Mesendoderm (in vitro differentiated cells): ENCODE measurements at regions not wholly inside any gene's neighbourhood (a gene's known extent, or its start where the extent isn't known, plus 50 kb on each side); places are given as distances from the start of the nearest gene placed in this dataset.

Source experiments
- DNase-seq: peaks from one replicate; pipeline ENCODE4 v3.0.0; 2013
- H2AK5ac ChIP-seq: 2 replicates; pipeline ENCODE4 v1.6.1; 2013; ENCODE audit warnings: low read length, inconsistent platforms
- H2BK120ac ChIP-seq: 2 replicates; pipeline ENCODE4 v1.6.1; 2013; ENCODE audit warnings: low read depth, mild to moderate bottlenecking, low read length, moderate library complexity, mixed read lengths
- H2BK15ac ChIP-seq: replicated peaks from 2 replicates; pipeline ENCODE4 v1.6.1; 2013; ENCODE audit warnings: low read depth, mild to moderate bottlenecking, moderate library complexity
- H2BK5ac ChIP-seq: 2 replicates; pipeline ENCODE4 v1.6.1; 2013; ENCODE audit warnings: low read length, inconsistent platforms
- H3K18ac ChIP-seq: 2 replicates; pipeline ENCODE4 v1.6.1; 2013; ENCODE audit warnings: mild to moderate bottlenecking, low read length, mixed read lengths
- H3K23ac ChIP-seq: one replicate; pipeline ENCODE4 v1.6.1; 2013; ENCODE audit warnings: low read length
- H3K27ac ChIP-seq: 2 replicates; pipeline ENCODE4 v1.5.1; 2013; ENCODE audit warnings: low read depth, mild to moderate bottlenecking, inconsistent platforms, low read length, moderate library complexity
- H3K27me3 ChIP-seq: 2 replicates; pipeline ENCODE4 v1.6.1; 2013; ENCODE audit warnings: low read length, control low read depth, mild to moderate bottlenecking, inconsistent platforms; ENCODE audit not compliant: insufficient read depth, poor library complexity
- H3K36me3 ChIP-seq: 2 replicates; pipeline ENCODE4 v1.6.1; 2013; ENCODE audit warnings: low read length, inconsistent platforms; ENCODE audit not compliant: control insufficient read depth, insufficient read depth
- H3K4ac ChIP-seq: one replicate; pipeline ENCODE4 v1.6.1; 2013; ENCODE audit warnings: low read depth, mild to moderate bottlenecking, low read length, moderate library complexity
- H3K4me1 ChIP-seq: 2 replicates; pipeline ENCODE4 v1.6.1; 2013; ENCODE audit warnings: low read depth, low read length, inconsistent platforms; ENCODE audit not compliant: control insufficient read depth
- H3K4me2 ChIP-seq: 2 replicates; pipeline ENCODE4 v1.6.1; 2013; ENCODE audit warnings: low read length
- H3K4me3 ChIP-seq: 2 replicates; pipeline ENCODE4 v1.5.1; 2013; ENCODE audit warnings: mild to moderate bottlenecking, low read length
- H3K56ac ChIP-seq: one replicate; pipeline ENCODE4 v1.6.1; 2013; ENCODE audit warnings: low read length
- H3K79me1 ChIP-seq: 2 replicates; pipeline ENCODE4 v1.6.1; 2013; ENCODE audit warnings: low read length, inconsistent platforms
- H3K79me2 ChIP-seq: 2 replicates; pipeline ENCODE4 v1.6.1; 2013; ENCODE audit warnings: mild to moderate bottlenecking, low read length; ENCODE audit not compliant: control insufficient read depth, insufficient read depth
- H3K9ac ChIP-seq: 2 replicates; pipeline ENCODE4 v1.6.1; 2013; ENCODE audit warnings: low read length, inconsistent platforms
- H4K5ac ChIP-seq: one replicate; pipeline ENCODE4 v1.6.1; 2013; ENCODE audit warnings: low read length
- H4K8ac ChIP-seq: one replicate; pipeline ENCODE4 v1.6.1; 2013; ENCODE audit warnings: low read depth, mild to moderate bottlenecking, control low read depth, low read length, moderate library complexity
- WGBS: extraction: QIAGEN DNeasy Blood & Tissue Kit; methylation state at CpG from one replicate; pipeline ENCODE4 v1.1.7; 2013; ENCODE audit warnings: low lambda C conversion rate, missing lambda C conversion rate; ENCODE audit not compliant: insufficient coverage; ENCODE audit errors: extremely low coverage; 5-methylcytosine and 5-hydroxymethylcytosine counted together

GRCh38 chr9:99579964-99580363 lies 241.7 kb upstream of the NR4A3 start:
- no peak overlapping the region for H3K9ac ChIP-seq
- H3K79me1 ChIP-seq: no peaks in the 10 kb centered on the region
- no peak overlapping the region for H3K4ac ChIP-seq
- H2BK5ac ChIP-seq: no peak overlapping the region
- no peaks in the 10 kb centered on the region for H3K4me1 ChIP-seq
- no peaks in the 10 kb centered on the region for H3K36me3 ChIP-seq
- no peak overlapping the region for H3K4me2 ChIP-seq
- no peaks in the 10 kb centered on the region for H3K27me3 ChIP-seq
- H2BK120ac ChIP-seq: no peak overlapping the region
- no peak overlapping the region for H2AK5ac ChIP-seq
- no peak overlapping the region for H3K23ac ChIP-seq
- DNase-seq: no peak
- H3K4me3 ChIP-seq: no peak overlapping the region
- H2BK15ac ChIP-seq: no peak overlapping the region
- no peak overlapping the region for H4K8ac ChIP-seq
- no peak overlapping the region for H3K27ac ChIP-seq
- no CpG with 5 or more reads among the region's 4 CpGs for WGBS
- H3K79me2 ChIP-seq: no peaks in the 10 kb centered on the region
- H3K18ac ChIP-seq: no peak overlapping the region
- H4K5ac ChIP-seq: no peak overlapping the region
- H3K56ac ChIP-seq: no peak overlapping the region

DNA sequence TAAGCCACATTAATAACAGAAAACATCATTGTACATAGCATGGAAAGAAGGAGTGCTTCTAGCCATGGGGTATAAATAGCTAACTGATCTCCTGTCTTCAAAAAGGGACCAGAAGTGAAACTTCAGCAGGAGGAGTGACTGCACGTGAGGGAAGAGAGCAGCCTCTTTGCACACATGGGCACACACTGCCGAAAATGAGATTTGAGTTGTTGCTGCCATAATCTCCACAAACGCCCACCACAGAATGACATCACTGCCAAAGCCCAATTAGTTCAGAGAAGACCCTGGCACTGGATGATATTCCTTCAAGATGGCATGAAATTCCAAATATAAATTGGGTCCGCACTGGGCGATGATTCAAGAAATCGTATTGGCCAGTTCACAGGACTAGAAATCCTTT lies 238.9 kb upstream of the NR4A3 start:
- no CpG with 5 or more reads among the region's 6 CpGs for WGBS
- Histone ChIP-seq H3K4me3 (no peak overlapping the region), H3K79me1 (no peaks in the 10 kb centered on the region), H4K5ac (no peak overlapping the region), H3K36me3 (no peaks in the 10 kb centered on the region), H3K4ac (no peak overlapping the region), H3K79me2 (no peaks in the 10 kb centered on the region), H4K8ac (no peak overlapping the region), H3K18ac (no peak overlapping the region), H2AK5ac (no peak overlapping the region), H2BK120ac (no peak overlapping the region), H3K27ac (no peak overlapping the region), H3K9ac (no peak overlapping the region), H3K4me2 (no peak overlapping the region), H2BK15ac (no peak overlapping the region), H3K4me1 (no peaks in the 10 kb centered on the region), H2BK5ac (no peak overlapping the region), H3K27me3 (no peaks in the 10 kb centered on the region), H3K23ac (no peak overlapping the region), H3K56ac (no peak overlapping the region)
- DNase-seq: no peak

GRCh38 chr9:99588299-99588698 lies 233.4 kb upstream of the NR4A3 start:
- H3K56ac ChIP-seq: no peak overlapping the region
- no peak overlapping the region for H4K5ac ChIP-seq
- H2BK120ac ChIP-seq: no peak overlapping the region
- H3K18ac ChIP-seq: no peak overlapping the region
- no peak overlapping the region for H2BK5ac ChIP-seq
- H3K4me3 ChIP-seq: no peak overlapping the region
- no peaks in the 10 kb centered on the region for H3K79me1 ChIP-seq
- H3K36me3 ChIP-seq: no peaks in the 10 kb centered on the region
- no peak overlapping the region for H3K4ac ChIP-seq
- no peak overlapping the region for H3K4me2 ChIP-seq
- no CpG with 5 or more reads among the region's 3 CpGs for WGBS
- H2AK5ac ChIP-seq: no peak overlapping the region
- H3K79me2 ChIP-seq: no peaks in the 10 kb centered on the region
- H4K8ac ChIP-seq: no peak overlapping the region
- H3K4me1 ChIP-seq: no peaks in the 10 kb centered on the region
- no peak overlapping the region for H2BK15ac ChIP-seq
- H3K27ac ChIP-seq: no peak overlapping the region
- no peak overlapping the region for H3K9ac ChIP-seq
- H3K23ac ChIP-seq: no peak overlapping the region
- H3K27me3 ChIP-seq: no peaks in the 10 kb centered on the region
- DNase-seq: no peak

DNA sequence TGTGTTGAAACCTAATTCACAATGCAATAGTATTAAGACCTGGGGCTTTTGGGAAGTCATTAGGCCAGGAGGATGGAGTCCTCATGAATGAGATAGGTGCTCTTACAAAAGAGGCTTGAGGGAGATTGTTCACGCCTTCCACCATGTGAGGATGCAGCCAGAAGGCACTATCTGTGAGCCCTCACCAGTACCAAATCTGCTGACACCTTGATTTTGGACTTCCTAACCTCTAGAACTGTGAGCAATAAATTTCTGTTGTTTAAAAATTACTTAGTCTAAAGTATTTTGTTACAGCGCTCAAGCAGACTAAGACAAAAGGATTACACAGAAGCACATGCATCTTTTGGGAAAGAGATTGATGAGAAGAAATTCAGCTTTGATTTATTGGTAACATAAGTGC lies 232.9 kb upstream of the NR4A3 start:
- H3K4ac ChIP-seq: no peak overlapping the region
- no peaks in the 10 kb centered on the region for H3K79me1 ChIP-seq
- no peak overlapping the region for H2BK15ac ChIP-seq
- H3K56ac ChIP-seq: no peak overlapping the region
- no peak overlapping the region for H3K23ac ChIP-seq
- no peak overlapping the region for H3K18ac ChIP-seq
- no peak overlapping the region for H2BK5ac ChIP-seq
- no peak overlapping the region for H3K27ac ChIP-seq
- no peak overlapping the region for H3K4me3 ChIP-seq
- no peaks in the 10 kb centered on the region for H3K79me2 ChIP-seq
- no peak overlapping the region for H2BK120ac ChIP-seq
- H3K9ac ChIP-seq: no peak overlapping the region
- H3K27me3 ChIP-seq: no peaks in the 10 kb centered on the region
- no peak overlapping the region for H4K5ac ChIP-seq
- no peak overlapping the region for H3K4me2 ChIP-seq
- no CpG with 5 or more reads among the region's 2 CpGs for WGBS
- no peaks in the 10 kb centered on the region for H3K36me3 ChIP-seq
- no peak for DNase-seq
- no peak overlapping the region for H4K8ac ChIP-seq
- no peaks in the 10 kb centered on the region for H3K4me1 ChIP-seq
- no peak overlapping the region for H2AK5ac ChIP-seq

GRCh38 chr9:99590410-99590809 lies 231.3 kb upstream of the NR4A3 start:
- DNase-seq: no peak

GRCh38 chr9:99590840-99591239 lies 230.8 kb upstream of the NR4A3 start:
- Histone ChIP-seq H3K4ac (no peak overlapping the region), H3K56ac (no peak overlapping the region)
- WGBS: no CpG with 5 or more reads among the region's 1 CpG

More at GRCh38 chr9:99590410-99590809, 231.3 kb upstream of the NR4A3 start:
- no peak overlapping the region for H2AK5ac ChIP-seq
- H3K4me2 ChIP-seq: no peak overlapping the region
- no peaks in the 10 kb centered on the region for H3K27me3 ChIP-seq
- no peaks in the 10 kb centered on the region for H3K4me1 ChIP-seq
- no peaks in the 10 kb centered on the region for H3K36me3 ChIP-seq
- H2BK120ac ChIP-seq: no peak overlapping the region
- no peak overlapping the region for H4K5ac ChIP-seq
- no peak overlapping the region for H4K8ac ChIP-seq
- no peaks in the 10 kb centered on the region for H3K79me2 ChIP-seq
- no peaks in the 10 kb centered on the region for H3K79me1 ChIP-seq
- H3K18ac ChIP-seq: no peak overlapping the region
- no peak overlapping the region for H3K4ac ChIP-seq
- H2BK5ac ChIP-seq: no peak overlapping the region
- H2BK15ac ChIP-seq: no peak overlapping the region
- H3K23ac ChIP-seq: no peak overlapping the region
- no peak overlapping the region for H3K27ac ChIP-seq
- no peak overlapping the region for H3K4me3 ChIP-seq
- no peak overlapping the region for H3K56ac ChIP-seq
- no peak overlapping the region for H3K9ac ChIP-seq

More at GRCh38 chr9:99590840-99591239, 230.8 kb upstream of the NR4A3 start:
- Histone ChIP-seq H3K23ac (no peak overlapping the region), H3K18ac (no peak overlapping the region), H2BK15ac (no peak overlapping the region), H3K27me3 (no peaks in the 10 kb centered on the region), H3K36me3 (no peaks in the 10 kb centered on the region), H2AK5ac (no peak overlapping the region), H4K8ac (no peak overlapping the region), H3K79me1 (no peaks in the 10 kb centered on the region), H4K5ac (no peak overlapping the region), H3K4me2 (no peak overlapping the region), H3K27ac (no peak overlapping the region), H3K79me2 (no peaks in the 10 kb centered on the region), H3K4me1 (no peaks in the 10 kb centered on the region), H2BK120ac (no peak overlapping the region), H2BK5ac (no peak overlapping the region), H3K4me3 (no peak overlapping the region), H3K9ac (no peak overlapping the region)
- DNase-seq: no peak
